Right lobe of liver (tissue), 4 donors: ENCODE measurements at regions not wholly inside any gene's neighbourhood (a gene's known extent, or its start where the extent isn't known, plus 50 kb on each side); places are given as distances from the start of the nearest gene placed in this dataset.

Experiments
- CTCF ChIP-seq, 4 donors: fragments of 200-600 bp in 3 of 4; fragments of 450-650 bp in 1 of 4; IDR thresholded peaks; one replicate each; pipeline versions ENCODE4 v1.5.1 to v1.8.0; 2016 to 2022; ENCODE audit warnings: antibody characterized with exemption in 4 of 4, mild to moderate bottlenecking in 2 of 4
- POLR2A ChIP-seq: fragments of 450-650 bp; IDR thresholded peaks from one replicate; pipeline ENCODE4 v1.6.1; 2017; ENCODE audit warnings: antibody characterized with exemption, mild to moderate bottlenecking
- donor health status: DM: no; HTN: no; CAD: no.
- donor health status: DM: no; HTN: no; CAD: no.
- donor health status: DM: no; HTN: yes; CAD: no.

- TF ChIP-seq POLR2A, result no peak
- peak in 3 of 4 donors; percentile 7 to 18 (median 8) for TF ChIP-seq CTCF (IDR thresholded peaks at IDR 0.05)
Observed at GRCh38 chr2:61732787-61733186, 121.1 kb downstream of the FAM161A start.
